ENCODE measurements at regions not wholly inside any gene's neighbourhood (a gene's known extent, or its start where the extent isn't known, plus 50 kb on each side); places are given as distances from the start of the nearest gene placed in this dataset.
A peak's percentile ranks its signal among the peaks of the same experiment; 100 is the strongest.

DNA sequence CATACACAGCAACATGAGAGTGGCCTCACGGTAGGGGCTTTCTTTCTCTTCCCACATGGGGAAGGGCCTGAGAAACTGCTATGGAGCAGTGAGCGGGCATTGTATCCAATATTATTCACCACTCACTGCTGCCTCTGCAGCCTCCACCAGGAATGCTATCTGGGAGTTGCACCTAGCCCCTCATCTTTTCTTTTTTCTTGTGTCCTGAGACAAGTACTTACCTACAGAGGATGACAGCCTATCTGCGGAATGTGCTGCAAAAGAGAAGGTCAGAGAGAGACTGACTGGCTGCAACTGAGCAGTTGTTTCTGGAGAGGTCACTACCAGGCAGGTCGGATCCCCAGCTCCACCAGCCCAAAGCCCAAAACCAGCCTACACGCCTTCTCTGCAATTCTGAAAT lies 52.1 kb upstream of the HTATIP2 start:
- no peak for DNase-seq

DNA sequence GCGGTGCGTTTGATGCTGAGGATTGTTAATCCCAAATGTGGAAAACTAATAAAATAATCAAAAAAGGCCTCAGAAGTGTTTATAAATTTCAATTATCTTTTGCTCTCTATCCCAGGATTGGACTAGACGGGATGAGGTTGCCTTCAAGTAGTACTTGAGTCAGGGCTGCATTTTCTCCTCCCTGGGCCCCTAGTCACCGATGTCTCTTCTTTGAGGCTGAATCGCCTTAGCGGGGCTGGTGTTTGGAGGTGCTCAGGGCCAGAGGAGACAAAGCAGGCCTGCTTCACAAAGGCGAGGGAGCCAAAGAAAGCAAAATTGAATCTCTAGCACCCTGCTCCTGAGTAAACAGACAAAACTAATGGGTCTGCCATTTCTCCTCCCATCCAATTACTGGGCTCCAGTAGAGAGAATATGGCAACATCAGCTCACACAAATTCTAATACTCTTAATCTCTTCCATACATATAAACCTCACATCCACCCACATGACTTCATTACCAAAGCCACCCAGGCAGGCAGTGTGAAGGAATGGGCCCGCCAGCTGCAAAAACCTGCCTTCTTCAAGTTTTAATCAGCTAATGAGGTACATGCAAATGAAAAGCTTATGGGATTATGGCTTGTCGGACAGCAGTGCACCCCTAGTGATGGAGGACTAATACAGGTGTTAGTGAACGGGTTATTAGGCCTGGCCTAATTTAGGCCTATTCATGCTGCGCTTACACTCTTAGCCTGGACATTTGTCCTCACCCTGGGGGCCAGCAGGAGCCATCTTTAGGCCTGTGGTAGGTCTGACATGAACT lies 52.7 kb upstream of the HTATIP2 start:
- no peak for DNase-seq

DNA sequence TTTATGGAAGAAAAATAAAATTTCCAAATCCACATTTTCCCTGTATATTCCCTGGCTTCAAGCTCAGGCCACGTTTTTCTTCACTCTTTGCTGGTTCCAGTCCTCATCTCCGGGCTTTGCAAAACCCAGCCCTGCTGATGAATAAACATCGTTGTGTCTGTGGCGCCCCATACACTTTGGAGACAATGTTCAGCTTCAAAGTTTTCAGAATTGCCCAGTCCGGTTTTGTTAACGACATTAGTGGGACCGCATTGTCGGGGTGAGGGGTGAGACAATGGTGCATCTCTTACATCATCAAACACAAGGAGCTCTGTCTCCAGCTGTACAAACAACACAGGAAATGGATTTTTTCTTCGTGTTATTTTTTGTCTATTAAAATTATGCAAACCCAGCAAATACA lies 53.4 kb upstream of the HTATIP2 start:
- DNase-seq = no peak

DNA sequence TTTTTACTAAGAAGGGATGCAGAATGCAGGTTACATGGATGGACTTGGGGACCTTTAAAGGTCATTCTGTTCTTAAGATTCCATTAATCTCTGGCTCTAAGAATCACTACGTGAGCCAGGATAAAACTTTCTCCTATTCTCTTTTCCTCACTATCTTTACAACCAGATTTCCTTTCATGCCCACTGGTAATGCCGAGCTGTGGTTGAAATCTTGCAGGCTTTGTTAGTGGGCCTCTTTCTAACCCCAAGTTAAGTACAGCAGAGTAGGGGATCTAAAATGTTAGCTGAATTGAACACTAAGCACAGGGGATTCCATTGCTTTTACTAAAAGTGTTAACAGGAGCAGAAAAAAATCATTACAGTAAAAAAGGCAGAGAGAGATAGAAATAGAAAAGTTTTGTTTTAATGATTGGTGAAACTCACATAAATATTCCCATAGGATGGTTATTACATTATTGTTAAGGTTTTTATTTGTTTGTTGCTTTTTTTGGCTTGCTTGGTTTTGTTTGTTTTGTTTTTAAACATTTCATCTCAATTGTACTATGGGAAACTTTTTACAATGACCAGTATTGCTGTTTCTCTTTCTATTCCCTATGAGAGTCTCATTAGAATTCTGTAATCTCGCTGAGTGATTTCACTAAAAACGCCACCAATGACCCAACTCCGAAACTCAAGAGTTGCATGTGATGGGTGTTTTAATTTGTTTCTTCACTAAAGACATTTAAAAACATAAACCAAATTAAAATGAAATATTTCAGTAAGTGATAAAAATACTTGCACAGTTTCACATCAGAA lies 54.1 kb upstream of the HTATIP2 start:
- no peak for DNase-seq

DNA sequence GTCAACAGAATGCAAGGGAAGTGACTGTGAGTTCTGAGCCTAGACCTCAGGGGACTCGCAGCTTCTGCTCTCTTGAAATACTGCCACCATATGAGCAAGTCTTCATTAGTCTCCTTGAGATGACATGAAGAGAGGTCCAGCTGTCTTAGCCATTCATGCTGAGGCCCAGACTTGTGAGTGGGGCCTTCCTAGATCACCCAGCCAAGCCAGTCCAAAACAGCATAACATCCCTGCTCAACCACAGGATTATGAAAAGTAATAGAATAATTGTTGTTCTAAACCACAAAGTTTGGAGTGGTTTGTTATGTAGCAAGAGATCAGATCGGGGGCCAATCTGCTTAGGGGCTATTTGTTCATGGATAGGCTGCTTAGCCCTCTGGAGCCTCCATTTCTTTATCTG lies 54.9 kb upstream of the HTATIP2 start:
- no peak for DNase-seq

DNA sequence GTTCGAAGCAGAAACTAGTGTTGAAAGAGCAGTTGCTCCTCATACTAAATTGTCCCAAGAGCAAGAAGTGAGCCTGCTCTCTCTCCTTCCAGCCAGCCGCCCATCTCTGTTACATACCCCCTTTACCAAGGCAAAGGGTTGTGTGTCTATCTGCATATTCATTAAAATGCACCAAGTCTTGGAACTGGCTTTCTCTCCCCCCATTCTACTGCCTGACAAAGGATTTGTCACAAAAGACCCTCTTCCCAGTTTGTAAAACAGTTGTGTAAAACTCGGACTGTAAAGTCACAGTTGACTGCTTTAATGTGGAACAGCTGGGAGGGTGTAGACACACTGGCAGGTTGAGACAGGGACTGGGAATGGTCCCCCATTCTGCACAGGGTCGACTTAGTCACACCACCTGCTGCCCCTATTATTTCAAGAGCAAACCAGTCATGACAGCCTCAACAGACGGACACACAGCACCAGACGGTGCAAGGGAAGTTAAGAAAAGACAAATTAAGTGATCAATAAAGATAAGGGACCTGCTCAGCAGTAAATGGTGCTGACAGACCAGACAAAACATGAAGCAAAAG lies 60.0 kb upstream of the HTATIP2 start:
- DNase-seq = no peak

DNA sequence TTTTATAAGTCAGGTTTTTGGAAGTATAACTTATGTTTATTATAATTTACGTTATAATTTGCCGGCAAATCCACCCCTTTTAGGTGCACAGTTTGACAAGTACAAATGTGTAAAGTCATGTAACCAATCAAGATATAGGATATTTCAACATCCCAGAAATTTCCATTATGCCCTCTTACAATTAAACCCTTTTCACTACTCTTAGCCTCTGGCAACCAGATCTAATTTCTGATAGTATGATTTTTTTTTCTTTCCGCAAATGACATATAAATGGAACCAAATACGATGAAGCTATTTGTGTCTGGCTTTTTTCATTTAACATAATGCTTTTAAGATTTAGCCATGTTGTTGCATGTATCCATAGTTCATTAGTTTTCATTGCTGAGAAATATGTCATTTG lies 69.5 kb upstream of the HTATIP2 start:
- DNase-seq = no peak

DNA sequence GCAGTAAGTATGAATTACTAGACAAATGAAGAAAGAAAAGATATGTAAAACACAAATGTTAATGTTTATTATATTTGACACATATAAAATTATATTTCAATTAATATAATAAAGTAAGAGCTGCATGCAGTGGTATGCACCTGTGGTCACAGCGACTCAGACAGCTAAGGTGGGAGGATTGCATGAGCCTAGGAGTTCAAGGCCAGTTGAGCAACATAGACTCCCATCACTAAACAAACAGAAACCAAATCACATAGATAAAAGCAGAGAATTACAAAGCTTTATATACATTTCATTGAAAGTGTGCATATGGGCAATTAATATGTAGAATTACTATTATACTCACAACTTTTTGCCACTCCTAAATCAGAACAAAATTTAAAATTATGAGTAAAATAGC lies 70.0 kb upstream of the HTATIP2 start:
- DNase-seq = no peak

DNA sequence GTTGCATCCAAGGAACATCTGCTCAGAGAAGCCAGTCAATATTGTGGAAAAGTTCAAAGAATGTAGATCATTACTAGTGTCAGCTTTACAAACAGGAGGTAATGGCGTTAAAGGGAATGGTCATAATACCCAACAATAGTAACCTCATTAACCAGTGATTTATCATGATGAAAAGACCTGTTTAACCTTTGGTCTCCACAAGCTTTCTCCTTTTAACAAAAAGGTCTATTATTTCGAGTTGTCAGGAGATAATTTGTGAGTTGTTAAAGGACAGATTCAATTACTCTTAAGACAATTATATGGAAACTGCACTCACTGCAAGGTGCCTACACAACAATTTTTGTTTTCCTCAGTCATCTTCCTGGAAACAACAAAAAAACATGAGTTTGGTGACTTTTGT lies 73.8 kb upstream of the HTATIP2 start:
- no peak for DNase-seq

DNA sequence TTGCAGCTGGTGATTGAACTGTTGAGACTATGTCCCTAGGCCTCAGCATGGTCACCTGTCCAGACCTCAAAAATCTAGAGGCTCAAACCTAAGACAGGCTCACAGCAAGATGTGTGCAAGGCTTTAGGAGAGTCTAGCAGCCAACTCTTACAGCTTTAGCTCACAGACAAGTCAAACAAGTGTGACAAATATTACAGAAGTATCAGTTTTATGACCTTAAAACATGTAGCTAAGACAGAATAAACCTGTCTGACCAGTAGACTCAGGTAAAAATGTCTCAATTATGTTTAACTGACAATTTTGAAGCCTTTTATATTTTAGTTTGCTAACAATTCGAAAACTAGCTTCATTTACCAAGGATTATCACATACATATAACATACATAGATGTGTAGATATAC lies 80.0 kb upstream of the HTATIP2 start:
- no peak for DNase-seq

DNA sequence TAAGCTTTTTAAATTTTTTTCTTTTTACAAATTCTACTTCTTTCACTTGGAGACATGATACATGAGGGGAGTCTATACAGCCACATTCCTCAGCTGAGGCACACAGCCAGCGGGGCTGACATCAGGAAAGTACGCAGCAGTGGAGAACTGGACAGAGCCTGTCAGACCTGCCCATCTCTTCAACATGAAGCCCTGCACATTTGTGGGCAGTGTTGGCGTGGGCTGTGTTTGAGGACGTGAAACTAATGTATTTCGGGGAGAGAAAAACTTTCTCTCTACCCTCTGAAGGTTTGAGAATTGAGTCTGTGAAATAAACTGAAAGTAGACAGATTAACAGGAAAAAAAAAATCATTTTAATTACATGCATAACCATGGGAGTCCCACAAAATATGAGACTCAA lies 84.8 kb upstream of the HTATIP2 start:
- DNase-seq = no peak

DNA sequence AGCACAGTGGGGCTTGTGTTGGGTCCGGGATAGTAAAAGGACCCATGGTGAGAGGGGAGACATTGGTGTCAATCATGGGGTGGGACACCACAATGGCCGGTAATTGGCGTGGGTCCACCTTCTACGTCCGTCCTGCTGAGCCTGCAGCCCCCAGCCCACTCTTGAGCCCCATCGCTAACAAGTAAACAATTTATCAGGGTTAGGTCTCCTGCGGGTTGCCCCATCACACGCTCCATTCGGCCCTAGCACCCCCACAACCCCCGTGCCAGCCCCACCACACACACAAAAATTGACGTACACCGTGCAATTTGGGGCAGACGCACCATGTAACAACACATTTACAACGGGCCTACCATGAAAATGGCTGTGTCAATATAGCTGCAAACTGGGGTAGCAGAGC lies 86.5 kb upstream of the HTATIP2 start:
- no peak for DNase-seq

DNA sequence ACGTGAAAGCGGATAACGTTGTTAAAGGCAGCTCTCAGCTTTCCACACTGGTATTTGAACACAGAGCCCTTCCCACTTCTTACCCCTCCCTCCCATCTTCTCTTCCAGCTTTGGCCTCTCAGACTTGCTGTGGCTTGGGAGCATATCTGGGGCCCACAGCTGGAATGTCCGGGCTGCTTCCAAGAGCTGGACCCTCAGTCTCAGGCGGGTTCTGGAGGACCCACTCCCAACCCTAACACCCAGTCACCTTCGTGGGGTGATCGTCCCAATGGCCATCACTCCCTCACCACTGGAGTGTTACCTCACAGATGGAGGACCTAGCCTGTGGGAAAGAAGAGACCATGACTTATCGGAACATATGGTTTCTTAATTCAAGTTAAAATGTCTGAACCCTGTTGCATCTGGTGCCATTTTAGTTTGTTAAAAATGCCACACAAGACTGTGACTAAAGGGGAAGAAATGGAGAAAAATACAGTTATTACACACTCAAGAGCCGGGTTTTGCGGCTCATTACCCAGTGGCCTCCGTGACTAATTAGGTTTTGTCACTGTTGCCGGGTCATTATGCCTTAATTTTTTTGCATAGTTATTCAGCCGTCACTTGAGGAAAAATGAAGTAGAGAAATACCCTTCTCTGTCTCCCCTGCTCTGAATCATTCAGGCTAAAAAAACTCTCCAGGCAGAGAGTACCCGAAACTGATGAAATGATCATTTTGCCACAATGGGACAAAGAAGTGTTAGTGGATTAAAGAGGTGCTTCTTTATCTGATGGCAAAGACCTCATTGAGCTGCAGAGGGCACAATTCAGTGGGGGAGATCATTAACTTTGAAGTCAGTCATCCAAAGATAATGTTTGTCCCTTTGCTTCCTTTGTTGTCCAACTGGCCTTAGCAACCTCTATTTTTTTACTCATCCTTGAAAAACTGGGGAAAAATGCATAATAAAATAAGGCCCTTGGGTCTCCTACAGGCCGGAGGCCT lies 87.2 kb upstream of the HTATIP2 start:
- DNase-seq = no peak

DNA sequence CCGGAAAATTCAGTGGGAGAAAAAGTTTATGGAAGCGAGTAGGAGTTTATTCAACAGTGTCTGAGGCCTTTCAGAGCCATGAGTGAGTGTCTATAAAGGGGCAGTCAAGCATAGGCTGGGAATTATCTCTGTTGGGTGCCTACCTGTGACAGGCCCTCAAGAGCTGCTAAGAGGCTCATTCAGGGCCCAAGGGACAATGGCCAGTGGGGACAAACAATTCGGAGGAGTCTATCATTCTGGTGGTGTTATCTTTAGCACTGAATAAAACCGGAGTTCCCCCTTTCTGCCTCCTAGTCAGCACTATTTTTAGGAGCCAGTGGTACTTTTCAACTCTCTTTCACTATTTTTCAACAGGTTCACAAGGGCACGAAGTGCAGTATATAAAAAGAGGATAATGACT lies 89.5 kb upstream of the HTATIP2 start:
- DNase-seq = no peak

DNA sequence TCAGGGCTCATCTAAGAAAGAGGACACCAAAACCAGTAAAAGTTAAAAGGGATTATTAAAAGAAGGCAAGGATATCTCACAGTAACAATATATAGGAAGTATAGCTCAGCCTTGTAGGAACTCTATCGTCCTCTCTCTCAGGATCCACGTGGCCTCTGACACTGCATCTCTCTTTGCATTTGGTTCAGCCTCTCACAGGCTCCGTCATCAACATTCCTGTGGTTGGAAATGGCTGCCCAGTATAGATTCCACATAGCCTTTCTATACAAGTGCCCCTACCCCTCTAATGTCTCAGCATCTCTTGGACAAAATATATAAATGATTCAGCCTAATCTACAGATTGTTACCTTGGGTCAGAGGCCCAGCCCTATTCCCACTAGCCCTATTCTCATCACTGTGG lies 101.3 kb upstream of the DBX1 start:
- peak; percentile 37 for DNase-seq

DNA sequence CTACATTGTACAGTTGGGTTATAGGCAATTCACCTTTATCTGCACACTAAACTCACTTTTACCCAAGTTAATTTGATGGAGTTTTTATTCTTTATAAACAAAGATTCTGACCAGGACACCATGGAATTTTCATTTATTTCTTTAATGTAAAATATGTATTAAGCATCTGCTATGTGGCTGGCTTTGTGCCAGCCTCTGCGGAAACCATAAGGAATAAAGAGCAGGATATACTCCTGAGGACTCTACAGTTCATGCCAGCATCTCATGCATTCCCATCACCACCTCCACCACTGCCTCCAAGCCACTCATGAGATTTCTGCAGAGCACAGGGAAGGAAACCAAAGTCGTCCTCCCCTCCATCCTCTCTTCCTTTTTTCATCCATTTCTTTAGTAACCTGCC lies 100.0 kb upstream of the DBX1 start:
- DNase-seq = no peak

DNA sequence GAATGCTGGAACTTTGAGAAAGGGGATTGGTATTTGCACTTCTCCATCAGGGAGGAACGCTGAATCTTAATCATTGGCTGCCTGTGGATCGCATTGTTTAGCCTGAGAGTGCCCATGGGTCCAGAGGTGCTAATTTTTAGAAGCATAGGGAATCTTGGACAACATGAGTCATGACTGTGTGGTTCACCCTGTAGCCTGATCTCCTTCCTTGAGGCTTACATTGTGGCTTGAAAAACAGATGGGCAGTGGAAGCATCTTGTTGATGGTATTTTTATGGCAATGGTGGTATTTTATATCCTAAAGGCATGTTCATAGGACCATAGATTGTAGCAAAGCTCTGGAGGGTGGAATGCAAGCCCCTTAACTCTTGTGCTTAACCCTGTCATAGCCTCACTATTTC lies 99.2 kb upstream of the DBX1 start:
- no peak for DNase-seq

DNA sequence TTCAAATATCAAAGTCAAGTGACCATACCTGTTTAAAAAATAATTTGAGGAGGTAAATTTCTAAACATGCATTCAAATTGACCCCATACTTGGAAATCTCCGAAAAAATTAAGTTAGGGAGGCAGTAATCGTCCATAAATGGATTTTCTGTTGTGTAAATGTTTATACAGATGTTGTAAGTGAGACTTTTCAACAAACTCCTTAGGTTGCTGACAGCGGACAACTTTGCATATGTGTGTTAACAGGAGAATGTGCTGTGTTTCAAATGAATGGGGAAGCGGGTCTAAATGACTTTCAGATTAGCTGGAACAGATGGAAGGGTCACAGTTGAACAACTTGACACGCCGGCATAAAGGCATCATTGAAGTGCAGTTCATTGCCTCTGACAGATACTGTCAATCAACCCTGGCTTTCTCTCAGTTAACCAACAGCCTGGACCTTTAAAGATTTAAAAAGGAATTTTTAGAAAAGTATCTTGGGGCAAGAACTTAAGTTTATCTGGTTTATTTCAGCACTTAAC lies 98.2 kb upstream of the DBX1 start:
- DNase-seq = no peak

DNA sequence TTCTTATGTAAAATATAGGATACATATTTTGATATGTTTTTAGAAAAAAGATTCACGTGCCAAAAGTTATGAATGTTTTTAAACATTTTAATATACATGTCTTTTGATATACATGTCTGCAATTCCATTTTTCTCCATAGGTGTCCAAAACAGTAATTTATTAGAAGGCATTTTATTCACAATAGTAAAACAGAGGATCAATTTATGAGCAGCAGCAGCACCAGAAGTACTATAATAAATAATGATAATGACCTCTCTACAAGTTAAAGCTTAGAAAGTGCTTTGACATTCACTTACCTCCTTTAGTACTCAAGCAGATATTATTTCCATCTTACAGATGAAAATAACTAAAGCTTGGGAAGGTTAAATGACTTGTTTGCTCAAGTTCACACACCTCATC lies 96.7 kb upstream of the DBX1 start:
- DNase-seq = no peak

DNA sequence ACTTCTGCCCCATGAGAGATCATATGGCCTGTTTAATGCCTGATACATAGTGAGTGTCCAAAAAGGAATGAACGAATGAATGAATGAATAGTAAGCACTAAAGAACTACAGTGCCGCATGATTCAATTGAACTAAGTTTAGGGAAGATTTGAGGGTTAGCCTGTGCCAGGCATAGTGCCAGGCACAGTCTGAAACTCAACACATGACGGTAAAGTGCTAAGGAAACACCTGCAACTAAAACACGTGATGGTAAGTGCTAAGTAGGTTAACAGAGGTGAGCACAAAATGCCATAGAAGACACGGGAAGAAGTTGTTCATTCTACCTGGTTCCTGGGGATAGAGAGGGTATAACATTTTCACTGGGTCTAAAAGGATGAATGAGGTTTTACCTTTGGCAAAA lies 93.5 kb upstream of the DBX1 start:
- no peak for DNase-seq

DNA sequence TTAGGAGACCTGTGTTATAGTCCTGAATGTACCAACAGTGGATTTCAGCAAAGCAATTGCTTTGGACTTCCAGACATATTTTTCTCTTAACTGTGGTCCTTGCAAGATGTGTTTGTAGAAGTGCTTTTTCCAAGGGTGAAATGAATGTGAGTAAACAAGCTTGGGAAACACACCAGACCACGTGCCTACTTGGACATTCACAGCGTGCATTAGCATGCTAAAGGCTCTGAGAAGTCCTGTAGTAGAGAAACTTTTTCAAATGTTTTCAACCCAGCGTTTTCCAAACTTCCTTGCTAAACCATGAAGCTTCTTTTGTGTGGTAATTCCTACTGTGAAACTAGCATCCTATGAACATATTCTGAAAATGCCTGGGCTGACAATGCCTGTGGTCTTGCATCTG lies 91.2 kb upstream of the DBX1 start:
- DNase-seq = no peak

DNA sequence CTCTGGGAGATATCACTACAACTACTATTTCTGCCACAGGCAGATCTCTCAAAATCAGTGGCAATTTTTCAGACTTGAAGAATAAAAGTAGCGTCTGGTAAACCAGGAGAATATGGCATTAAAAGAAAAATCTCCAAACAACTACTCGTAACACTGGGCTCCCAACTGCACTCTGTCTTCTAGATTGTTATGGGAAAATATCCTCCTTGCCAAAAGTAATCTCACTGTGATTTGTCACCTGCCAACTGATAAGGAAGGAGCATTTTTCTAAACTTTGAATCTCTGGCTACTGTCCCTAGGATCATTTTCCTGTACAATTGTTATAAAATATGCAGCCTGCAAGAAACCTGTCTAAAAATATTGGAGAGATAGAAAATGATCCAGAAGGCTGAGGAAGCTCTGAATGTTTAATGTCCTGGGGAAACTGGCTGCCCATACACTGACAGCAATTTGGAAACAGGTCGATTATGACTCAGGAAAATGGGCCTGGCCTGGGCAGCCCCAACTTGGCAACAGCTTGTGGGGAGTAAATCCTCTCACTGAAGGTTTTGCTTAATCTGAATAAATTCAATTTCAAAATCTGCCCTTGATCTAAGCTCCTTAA lies 90.5 kb upstream of the DBX1 start:
- DNase-seq = no peak

Data from fibroblast of skin of right biceps (primary cell).